Endothelial cell of umbilical vein (primary cell): ENCODE measurements at regions not wholly inside any gene's neighbourhood (a gene's known extent, or its start where the extent isn't known, plus 50 kb on each side); places are given as distances from the start of the nearest gene placed in this dataset.

Experiments used
- BruUV-seq: library from RNA; stranded (reverse); fragments of 400-500 nt; replicated peaks from 2 replicates; lab custom pipeline; 2021; lab: Mats Ljungman, UMichigan
- CTCF ChIA-PET: fragments of 300-600, 350-600 bp; sonication (Branson Sonifier 250); formaldehyde crosslinking; loops from one replicate; lab custom pipeline; 2021; ENCODE audit warnings: antibody characterized with exemption, inconsistent platforms; lab: Charles Lee
- POLR2A ChIA-PET: fragments of 300-600, 350-600 bp; sonication (Branson Sonifier 250); formaldehyde crosslinking; loops from one replicate; lab custom pipeline; 2021; ENCODE audit warnings: antibody characterized with exemption, inconsistent platforms; lab: Charles Lee
- DNase-seq: peaks from one replicate; pipeline ENCODE4 v3.0.0-alpha.2; 2011; ENCODE audit warnings: low read depth, low spot score
- FAIRE-seq: peaks from 2 replicates; lab custom pipeline; 2011; peaks lifted over from hg19 to GRCh38; lab: Jason Lieb, UNC
- H2AFZ ChIP-seq: 2 replicates; pipeline ENCODE4 v1.6.0; 2012; ENCODE audit warnings: low read depth, low read length, control low read depth, inconsistent platforms
- H3K27ac ChIP-seq: 2 replicates; pipeline ENCODE4 v1.5.1; 2011; ENCODE audit warnings: low read depth, mild to moderate bottlenecking, control low read depth, low read length, moderate library complexity; ENCODE audit not compliant: insufficient read depth
- H3K27me3 ChIP-seq, 2 experiments: 2 replicates each; pipeline versions ENCODE4 v1.6.0 to v1.6.1; 2011; ENCODE audit warnings: low read length in 2 of 2, mixed read lengths in 1 of 2; ENCODE audit not compliant: control insufficient read depth in 2 of 2, insufficient read depth in 2 of 2
- H3K36me3 ChIP-seq, 2 experiments: 2 replicates in 1 of 2; 3 replicates in 1 of 2; pipeline ENCODE4 v1.5.1; 2011; ENCODE audit warnings: low read length in 2 of 2, mild to moderate bottlenecking in 1 of 2, moderate library complexity in 1 of 2; ENCODE audit not compliant: control insufficient read depth in 2 of 2, insufficient read depth in 2 of 2; ENCODE audit errors: extremely low read depth in 1 of 2
- H3K4me1 ChIP-seq: 3 replicates; pipeline ENCODE4 v1.5.1; 2011; ENCODE audit warnings: mild to moderate bottlenecking, low read length; ENCODE audit not compliant: control insufficient read depth, insufficient read depth; ENCODE audit errors: extremely low read depth
- H3K4me2 ChIP-seq: 2 replicates; pipeline ENCODE4 v1.6.1; 2011; ENCODE audit warnings: low read length, control low read depth, mixed read lengths; ENCODE audit not compliant: insufficient read depth
- H3K4me3 ChIP-seq, 3 experiments: fragments of 200-600 bp in 1 of 3; sonication (generic), shearing (Covaris generic) in 1 of 3; replicated peaks in 1 of 3; 2 replicates each; pipeline ENCODE4 v1.5.1; 2011 to 2016; ENCODE audit warnings: control low read depth in 3 of 3, low read length in 3 of 3, mild to moderate bottlenecking in 2 of 3, inconsistent platforms in 1 of 3, low read depth in 1 of 3, moderate library complexity in 1 of 3; ENCODE audit not compliant: insufficient read depth in 1 of 3
- H3K79me2 ChIP-seq: 2 replicates; pipeline ENCODE4 v1.6.0; 2012; ENCODE audit warnings: low read length, inconsistent platforms; ENCODE audit not compliant: control insufficient read depth, insufficient read depth
- H3K9ac ChIP-seq: replicated peaks from 2 replicates; pipeline ENCODE3; 2011; ENCODE audit warnings: low read length, control low read depth; ENCODE audit not compliant: insufficient read depth; ENCODE audit errors: extremely low read depth
- H3K9me1 ChIP-seq: replicated peaks from 3 replicates; pipeline ENCODE4 v1.6.0; 2011; ENCODE audit warnings: mild to moderate bottlenecking, low read length; ENCODE audit not compliant: control insufficient read depth, insufficient read depth; ENCODE audit errors: extremely low read depth
- H3K9me3 ChIP-seq: replicated peaks from 2 replicates; pipeline ENCODE4 v1.5.1; 2012; ENCODE audit warnings: low read length, inconsistent platforms; ENCODE audit not compliant: control insufficient read depth, insufficient read depth
- H4K20me1 ChIP-seq: replicated peaks from 2 replicates; pipeline ENCODE3; 2011; ENCODE audit warnings: mild to moderate bottlenecking, low read length; ENCODE audit not compliant: control insufficient read depth, insufficient read depth; ENCODE audit errors: extremely low read depth
- CTCF ChIP-seq, 2 donors: IDR thresholded peaks; 1 replicate in 1 of 2; 2 replicates in 1 of 2; pipeline ENCODE4 v1.5.1; 2011; ENCODE audit warnings: low read length in 2 of 2, mild to moderate bottlenecking in 2 of 2, moderate library complexity in 2 of 2, control low read depth in 1 of 2, inconsistent platforms in 1 of 2, low read depth in 1 of 2; ENCODE audit not compliant: insufficient read depth in 1 of 2; ENCODE audit errors: extremely low read depth in 1 of 2
- EZH2 ChIP-seq: IDR thresholded peaks from 2 replicates; pipeline ENCODE4 v1.6.1; 2012; ENCODE audit warnings: borderline replicate concordance, low read depth, mild to moderate bottlenecking, moderate library complexity, low read length, inconsistent platforms; ENCODE audit not compliant: severe bottlenecking
- FOS ChIP-seq: IDR thresholded peaks from 2 replicates; pipeline ENCODE4 v1.6.1; 2011; ENCODE audit warnings: mild to moderate bottlenecking, low read length, moderate library complexity, borderline replicate concordance; ENCODE audit not compliant: insufficient read depth
- GATA2 ChIP-seq: IDR thresholded peaks from 2 replicates; pipeline ENCODE4 v1.7.0; 2011; ENCODE audit warnings: low read depth, mild to moderate bottlenecking, moderate library complexity, mixed read lengths, low read length; ENCODE audit not compliant: insufficient read length, insufficient read depth
- JUN ChIP-seq: IDR thresholded peaks from 2 replicates; pipeline ENCODE4 v1.6.1; 2011; ENCODE audit warnings: borderline replicate concordance, low read depth; ENCODE audit not compliant: insufficient read length, insufficient read depth
- MAX ChIP-seq: IDR thresholded peaks from 2 replicates; pipeline ENCODE4 v1.6.1; 2011; ENCODE audit not compliant: insufficient read depth, insufficient read length
- MYC ChIP-seq: IDR thresholded peaks from one replicate; pipeline ENCODE4 v1.6.1; 2011; ENCODE audit warnings: mild to moderate bottlenecking, low read depth, low read length
- POLR2A ChIP-seq: IDR thresholded peaks from 2 replicates; pipeline ENCODE4 v1.6.1; 2012; ENCODE audit warnings: low read depth, mild to moderate bottlenecking, control low read depth, low read length
- POLR2AphosphoS5 ChIP-seq: IDR thresholded peaks from 2 replicates; pipeline ENCODE4 v1.6.1; 2012; ENCODE audit warnings: low read depth, mild to moderate bottlenecking, control low read depth, low read length, moderate library complexity; ENCODE audit not compliant: insufficient read depth
- dilution Hi-C: fragments of 300-500 bp; cut with MboI; formaldehyde crosslinking; loops from one replicate; pipeline ENCODE4 v1.15.0; 2019; ENCODE audit warnings: low sequenced_read_pairs; ENCODE audit not compliant: extremely low pct_ligation_motif_present
- intact Hi-C: fragments of 100-400 bp; cut with micrococcal nuclease; formaldehyde crosslinking; loops from one replicate; pipeline ENCODE4 v1.10.0; 2022

- no TSS peak for BruUV-seq
- TF ChIP-seq CTCF (IDR thresholded peaks at IDR 0.05; ENCODE audit: extremely low read depth in 1 of 2, insufficient read depth in 1 of 2, low read depth in 1 of 2, low read length in 2 of 2) (no peak), JUN (no peak), FOS (no peak), POLR2AphosphoS5 (no peak), MYC (no peak), EZH2 (no peak), GATA2 (no peak), POLR2A (no peak), MAX (no peak)
- Histone ChIP-seq H3K9ac (no peak overlapping the region), H3K9me3 (no peaks in the 10 kb centered on the region), H3K79me2 (no peaks in the 10 kb centered on the region), H3K4me2 (no peak overlapping the region), H3K36me3 (no peaks in the 10 kb centered on the region), H3K27ac (no peak overlapping the region), H4K20me1 (no peaks in the 10 kb centered on the region), H3K9me1 (no peaks in the 10 kb centered on the region), H3K27me3 (no peaks in the 10 kb centered on the region), H3K4me1 (no peaks in the 10 kb centered on the region), H2AFZ (peak overlapping the region; percentile 57), H3K4me3 (no peak overlapping the region)
- dilution Hi-C loops (no loop called here), intact Hi-C loops (no loop called here)
- ChIA-PET CTCF (no interaction called here), POLR2A (no interaction called here)
- DNase-seq (no peak), FAIRE-seq (no peak)
Measured at GRCh38 chr7:125253452-125254190, 324.0 kb upstream of the POT1 start.
